Neural progenitor cell (in vitro differentiated cells): ENCODE measurements at regions not wholly inside any gene's neighbourhood (a gene's known extent, or its start where the extent isn't known, plus 50 kb on each side); places are given as distances from the start of the nearest gene placed in this dataset.

Source experiments
- DNase-seq: peaks from one replicate; pipeline ENCODE4 v3.0.0-alpha.2; 2016; ENCODE audit warnings: low spot score
- H2AFZ ChIP-seq: fragments of 200-600 bp; sonication (generic); replicated peaks from 2 replicates; pipeline ENCODE4 v1.6.1; 2016; ENCODE audit warnings: antibody characterized with exemption
- H3F3A ChIP-seq: fragments of 200-600 bp; sonication (generic); 2 replicates; pipeline ENCODE4 v1.6.1; 2016; ENCODE audit warnings: antibody characterized with exemption, low read depth
- H3K27ac ChIP-seq: fragments of 200-600 bp; sonication (generic); 2 replicates; pipeline ENCODE4 v1.5.1; 2016; ENCODE audit warnings: mild to moderate bottlenecking
- H3K27me3 ChIP-seq: fragments of 200-600 bp; sonication (generic); 2 replicates; pipeline ENCODE4 v1.6.1; 2016; ENCODE audit warnings: mild to moderate bottlenecking, moderate library complexity
- H3K36me3 ChIP-seq: fragments of 200-600 bp; sonication (generic); 2 replicates; pipeline ENCODE4 v1.5.1; 2016
- H3K4me1 ChIP-seq: fragments of 200-600 bp; sonication (generic); 2 replicates; pipeline ENCODE4 v1.6.1; 2016; ENCODE audit warnings: mixed run types
- H3K4me2 ChIP-seq: fragments of 200-600 bp; sonication (generic); 2 replicates; pipeline ENCODE4 v1.6.1; 2016
- H3K4me3 ChIP-seq: fragments of 200-600 bp; sonication (generic); 2 replicates; pipeline ENCODE4 v1.5.1; 2016
- H3K79me2 ChIP-seq: fragments of 200-600 bp; sonication (generic); 2 replicates; pipeline ENCODE4 v1.6.1; 2016; ENCODE audit warnings: low read depth
- H3K9ac ChIP-seq: fragments of 200-600 bp; sonication (generic); 2 replicates; pipeline ENCODE4 v1.6.1; 2016
- H3K9me3 ChIP-seq: fragments of 200-600 bp; sonication (generic); 2 replicates; pipeline ENCODE4 v1.5.1; 2016; ENCODE audit warnings: low read depth
- H4K20me1 ChIP-seq: fragments of 200-600 bp; sonication (generic); 2 replicates; pipeline ENCODE4 v1.6.1; 2016; ENCODE audit warnings: low read depth
- H3K27ac Mint-ChIP-seq: 3 replicates; pipeline ENCODE4 v1.8.0; 2021; ENCODE audit warnings: mixed read lengths
- H3K27me3 Mint-ChIP-seq: 2 replicates; pipeline ENCODE4 v1.8.0; 2022; ENCODE audit warnings: low read depth, mild to moderate bottlenecking, inconsistent platforms, moderate library complexity, mixed read lengths; ENCODE audit not compliant: insufficient read depth
- H3K36me3 Mint-ChIP-seq: 3 replicates; pipeline ENCODE4 v1.8.0; 2021; ENCODE audit warnings: mixed read lengths
- H3K4me1 Mint-ChIP-seq: 3 replicates; pipeline ENCODE4 v1.8.0; 2021; ENCODE audit warnings: mixed read lengths
- H3K4me3 Mint-ChIP-seq: 3 replicates; pipeline ENCODE4 v1.8.0; 2021; ENCODE audit warnings: mild to moderate bottlenecking, moderate library complexity, mixed read lengths
- H3K9me3 Mint-ChIP-seq: 3 replicates; pipeline ENCODE4 v1.8.0; 2020; ENCODE audit warnings: mixed read lengths
- EZH2 ChIP-seq: fragments of 200-600 bp; sonication (generic); IDR thresholded peaks from 2 replicates; pipeline ENCODE4 v1.6.1; 2017; ENCODE audit warnings: antibody characterized with exemption, mild to moderate bottlenecking, moderate library complexity
- EZH2phosphoT487 ChIP-seq: fragments of 200-600 bp; sonication (generic); IDR thresholded peaks from 2 replicates; pipeline ENCODE4 v1.6.1; 2017; ENCODE audit warnings: antibody characterized with exemption
- TF ChIP-seq, protein P1 (sequence below): fragments of 200-600 bp; sonication (generic); IDR thresholded peaks from 2 replicates; pipeline ENCODE4 v1.5.1; 2017; ENCODE audit warnings: antibody characterized with exemption, mild to moderate bottlenecking

DNA sequence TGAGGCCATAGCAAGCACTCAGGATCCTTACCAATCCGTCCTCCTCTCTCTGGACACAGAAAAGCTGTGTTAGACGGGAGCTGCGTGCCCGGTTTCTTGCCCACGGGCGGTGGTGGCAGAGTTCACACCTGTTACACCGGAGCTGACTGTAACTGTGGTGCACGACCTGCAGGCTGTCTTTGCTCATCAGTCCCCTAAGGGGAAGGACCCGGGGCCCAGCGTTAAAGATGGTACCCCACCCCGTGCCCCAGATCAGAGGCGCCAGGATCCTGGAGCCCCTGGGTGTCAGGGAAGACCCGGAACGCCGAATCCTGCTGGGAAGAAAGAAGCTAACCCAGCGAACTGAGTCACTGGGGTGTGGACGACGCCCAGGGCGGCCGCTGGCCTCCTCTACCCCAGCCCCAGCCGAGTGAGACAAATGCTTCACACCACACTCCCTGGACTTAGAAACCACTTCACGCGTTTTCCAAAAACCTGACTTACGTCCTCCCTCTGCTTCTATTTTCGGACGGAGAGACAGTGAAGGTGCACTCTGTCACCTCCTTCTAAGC lies 293.6 kb upstream of the SALL3 start:
- H3K4me2 ChIP-seq = no peak overlapping the region
- no peak overlapping the region for H3K4me3 ChIP-seq
- no peaks in the 10 kb centered on the region for H3F3A ChIP-seq
- no peak for TF ChIP-seq EZH2phosphoT487
- TF ChIP-seq EZH2 = no peak
- TF ChIP-seq, protein P1, sequence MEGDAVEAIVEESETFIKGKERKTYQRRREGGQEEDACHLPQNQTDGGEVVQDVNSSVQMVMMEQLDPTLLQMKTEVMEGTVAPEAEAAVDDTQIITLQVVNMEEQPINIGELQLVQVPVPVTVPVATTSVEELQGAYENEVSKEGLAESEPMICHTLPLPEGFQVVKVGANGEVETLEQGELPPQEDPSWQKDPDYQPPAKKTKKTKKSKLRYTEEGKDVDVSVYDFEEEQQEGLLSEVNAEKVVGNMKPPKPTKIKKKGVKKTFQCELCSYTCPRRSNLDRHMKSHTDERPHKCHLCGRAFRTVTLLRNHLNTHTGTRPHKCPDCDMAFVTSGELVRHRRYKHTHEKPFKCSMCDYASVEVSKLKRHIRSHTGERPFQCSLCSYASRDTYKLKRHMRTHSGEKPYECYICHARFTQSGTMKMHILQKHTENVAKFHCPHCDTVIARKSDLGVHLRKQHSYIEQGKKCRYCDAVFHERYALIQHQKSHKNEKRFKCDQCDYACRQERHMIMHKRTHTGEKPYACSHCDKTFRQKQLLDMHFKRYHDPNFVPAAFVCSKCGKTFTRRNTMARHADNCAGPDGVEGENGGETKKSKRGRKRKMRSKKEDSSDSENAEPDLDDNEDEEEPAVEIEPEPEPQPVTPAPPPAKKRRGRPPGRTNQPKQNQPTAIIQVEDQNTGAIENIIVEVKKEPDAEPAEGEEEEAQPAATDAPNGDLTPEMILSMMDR = no peak
- H3K9me3 ChIP-seq = no peaks in the 10 kb centered on the region
- no peaks in the 10 kb centered on the region for H3K4me1 ChIP-seq
- no peak overlapping the region for H3K9ac ChIP-seq
- no peaks in the 10 kb centered on the region for H4K20me1 ChIP-seq
- peak overlapping the region; percentile 34 for H3K27ac Mint-ChIP-seq
- no peaks in the 10 kb centered on the region for H3K9me3 Mint-ChIP-seq
- H3K27me3 Mint-ChIP-seq = peaks cover 12% of the 10 kb centered on the region
- no peaks in the 10 kb centered on the region for H3K36me3 Mint-ChIP-seq
- no peak overlapping the region for H2AFZ ChIP-seq
- DNase-seq = no peak
- H3K4me1 Mint-ChIP-seq = peaks cover 5% of the 10 kb centered on the region
- no peaks in the 10 kb centered on the region for H3K27me3 ChIP-seq
- H3K4me3 Mint-ChIP-seq = no peak overlapping the region
- H3K36me3 ChIP-seq = no peaks in the 10 kb centered on the region
- H3K79me2 ChIP-seq = no peaks in the 10 kb centered on the region
- no peak overlapping the region for H3K27ac ChIP-seq

DNA sequence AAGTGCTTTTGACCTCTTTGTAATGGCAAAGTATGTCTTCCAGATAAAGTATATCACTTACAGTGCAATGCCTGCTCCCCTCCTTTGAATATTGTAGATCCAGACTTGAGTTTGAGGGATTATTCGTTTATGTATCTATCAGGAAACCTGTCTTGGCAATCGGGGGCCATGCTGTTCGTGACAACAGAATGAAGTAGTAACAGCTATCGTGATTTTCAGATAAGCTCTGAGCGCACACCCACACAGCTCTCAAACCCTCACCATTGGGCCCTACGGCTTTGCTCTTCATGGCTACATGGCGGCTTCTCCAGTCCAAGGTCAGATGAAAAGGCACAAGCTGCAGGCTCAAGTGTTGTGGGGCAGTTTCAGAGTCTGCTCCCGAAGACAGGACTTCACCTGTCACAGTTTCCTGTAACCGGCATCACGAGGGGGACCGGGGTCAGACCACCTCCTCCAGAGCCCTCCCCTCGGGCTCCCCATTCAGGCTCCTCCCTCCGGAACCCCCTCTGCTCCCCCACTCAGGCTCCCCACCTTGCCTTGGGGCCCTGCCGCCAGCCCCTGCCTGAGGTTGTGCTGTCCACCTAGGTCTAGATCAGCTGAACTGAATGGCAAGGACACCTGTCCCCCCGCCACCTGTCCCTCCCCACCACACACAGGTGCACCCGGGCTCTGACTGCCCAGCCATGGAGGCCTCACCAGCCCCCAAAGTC lies 292.5 kb upstream of the SALL3 start:
- Histone ChIP-seq H3F3A (no peaks in the 10 kb centered on the region), H3K4me3 (no peak overlapping the region), H3K4me2 (no peak overlapping the region), H3K9ac (no peak overlapping the region), H2AFZ (no peak overlapping the region), H3K27me3 (no peaks in the 10 kb centered on the region), H3K27ac (no peak overlapping the region), H3K4me1 (no peaks in the 10 kb centered on the region), H3K9me3 (no peaks in the 10 kb centered on the region), H3K36me3 (no peaks in the 10 kb centered on the region), H4K20me1 (no peaks in the 10 kb centered on the region), H3K79me2 (no peaks in the 10 kb centered on the region)
- TF ChIP-seq EZH2phosphoT487 (no peak), EZH2 (no peak)
- TF ChIP-seq, protein P1 = no peak
- Mint-ChIP-seq H3K9me3 (no peaks in the 10 kb centered on the region), H3K4me1 (peaks cover 3% of the 10 kb centered on the region), H3K27ac (no peak overlapping the region), H3K27me3 (peaks cover 10% of the 10 kb centered on the region), H3K36me3 (no peaks in the 10 kb centered on the region), H3K4me3 (no peak overlapping the region)
- no peak for DNase-seq

DNA sequence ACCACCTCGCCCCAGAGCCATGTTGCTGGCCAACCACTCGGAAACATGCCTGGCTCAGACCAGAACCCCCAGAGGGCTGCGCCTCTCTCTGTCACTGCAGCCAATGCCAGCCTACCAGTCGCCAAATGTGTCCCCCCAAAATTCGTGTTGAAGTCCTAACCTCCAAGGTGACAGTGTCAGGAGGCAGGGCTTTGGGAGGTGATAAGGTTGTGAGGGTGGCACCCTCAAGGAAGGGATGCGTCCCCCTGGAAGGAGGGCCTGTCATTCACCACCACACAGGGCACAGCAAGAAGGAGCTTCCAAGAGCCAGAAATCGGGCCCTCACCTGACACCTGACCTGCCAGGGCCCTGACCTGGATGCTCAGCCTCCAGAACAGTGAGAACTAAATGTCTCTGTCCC lies 291.9 kb upstream of the SALL3 start:
- H4K20me1 ChIP-seq = no peaks in the 10 kb centered on the region

More for the DNA sequence above, 291.9 kb upstream of the SALL3 start:
- Histone ChIP-seq H3K79me2 (no peaks in the 10 kb centered on the region), H3K4me1 (no peaks in the 10 kb centered on the region), H3K4me2 (no peak overlapping the region), H3K36me3 (no peaks in the 10 kb centered on the region), H3K9ac (no peak overlapping the region), H3K4me3 (no peak overlapping the region), H3K9me3 (no peaks in the 10 kb centered on the region), H3K27ac (no peak overlapping the region), H3K27me3 (no peaks in the 10 kb centered on the region), H2AFZ (no peak overlapping the region), H3F3A (no peaks in the 10 kb centered on the region)
- DNase-seq = no peak
- TF ChIP-seq EZH2 (no peak), EZH2phosphoT487 (no peak)
- TF ChIP-seq, protein P1 = no peak
- Mint-ChIP-seq H3K9me3 (no peaks in the 10 kb centered on the region), H3K4me1 (peaks cover under 1% of the 10 kb centered on the region), H3K36me3 (no peaks in the 10 kb centered on the region), H3K27ac (no peak overlapping the region), H3K4me3 (no peak overlapping the region), H3K27me3 (peaks cover 10% of the 10 kb centered on the region)
